Esophagus squamous epithelium (tissue), 4 donors: ENCODE measurements at regions not wholly inside any gene's neighbourhood (a gene's known extent, or its start where the extent isn't known, plus 50 kb on each side); places are given as distances from the start of the nearest gene placed in this dataset.

ENCODE experiments used
- POLR2A ChIP-seq, 4 donors: fragments of 450-650 bp; IDR thresholded peaks; one replicate each; pipeline ENCODE4 v1.6.1; 2017; ENCODE audit warnings: antibody characterized with exemption in 4 of 4, mild to moderate bottlenecking in 4 of 4, moderate library complexity in 3 of 4
- TF ChIP-seq, protein P1 (sequence below), 6 experiments: fragments of 450-650 bp in 4 of 6; fragments of 200-600 bp in 2 of 6; sonication (generic) in 2 of 6; IDR thresholded peaks; one replicate each; pipeline ENCODE4 v1.5.1; 2016 to 2019; ENCODE audit warnings: antibody characterized with exemption in 6 of 6, mild to moderate bottlenecking in 4 of 6, moderate library complexity in 4 of 6

DNA sequence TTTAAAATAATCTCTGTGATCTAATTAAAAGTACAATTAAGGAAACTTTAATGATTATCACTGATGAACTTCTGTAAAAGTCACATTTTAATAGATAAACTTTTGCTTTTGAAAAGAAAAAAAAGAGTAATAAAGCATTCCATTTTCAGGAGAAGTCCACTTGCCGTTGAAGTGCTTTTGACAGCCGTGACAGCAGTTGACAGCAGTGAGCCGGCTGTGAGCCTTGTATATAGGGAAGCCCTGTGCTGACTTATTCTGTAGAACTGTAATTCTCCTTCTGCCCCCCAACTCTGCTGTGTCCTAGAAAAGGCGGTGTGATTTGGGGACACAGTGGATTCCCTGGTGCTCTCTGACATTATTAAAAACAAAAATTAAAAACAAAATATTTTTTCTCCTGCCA is 78.0 kb downstream of the POM121L12 start:
- TF ChIP-seq, protein P1, sequence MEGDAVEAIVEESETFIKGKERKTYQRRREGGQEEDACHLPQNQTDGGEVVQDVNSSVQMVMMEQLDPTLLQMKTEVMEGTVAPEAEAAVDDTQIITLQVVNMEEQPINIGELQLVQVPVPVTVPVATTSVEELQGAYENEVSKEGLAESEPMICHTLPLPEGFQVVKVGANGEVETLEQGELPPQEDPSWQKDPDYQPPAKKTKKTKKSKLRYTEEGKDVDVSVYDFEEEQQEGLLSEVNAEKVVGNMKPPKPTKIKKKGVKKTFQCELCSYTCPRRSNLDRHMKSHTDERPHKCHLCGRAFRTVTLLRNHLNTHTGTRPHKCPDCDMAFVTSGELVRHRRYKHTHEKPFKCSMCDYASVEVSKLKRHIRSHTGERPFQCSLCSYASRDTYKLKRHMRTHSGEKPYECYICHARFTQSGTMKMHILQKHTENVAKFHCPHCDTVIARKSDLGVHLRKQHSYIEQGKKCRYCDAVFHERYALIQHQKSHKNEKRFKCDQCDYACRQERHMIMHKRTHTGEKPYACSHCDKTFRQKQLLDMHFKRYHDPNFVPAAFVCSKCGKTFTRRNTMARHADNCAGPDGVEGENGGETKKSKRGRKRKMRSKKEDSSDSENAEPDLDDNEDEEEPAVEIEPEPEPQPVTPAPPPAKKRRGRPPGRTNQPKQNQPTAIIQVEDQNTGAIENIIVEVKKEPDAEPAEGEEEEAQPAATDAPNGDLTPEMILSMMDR (IDR thresholded peaks at IDR 0.05): no peak
- no peak for TF ChIP-seq POLR2A (IDR thresholded peaks at IDR 0.05)
